ENCODE measurements at regions not wholly inside any gene's neighbourhood (a gene's known extent, or its start where the extent isn't known, plus 50 kb on each side); places are given as distances from the start of the nearest gene placed in this dataset.

GRCh38 chr2:117693651-117694050 lies 120.8 kb upstream of the DDX18 start:
- no peak for DNase-seq (ENCODE audit: low read depth, low spot score)
- TF ChIP-seq, protein P1, sequence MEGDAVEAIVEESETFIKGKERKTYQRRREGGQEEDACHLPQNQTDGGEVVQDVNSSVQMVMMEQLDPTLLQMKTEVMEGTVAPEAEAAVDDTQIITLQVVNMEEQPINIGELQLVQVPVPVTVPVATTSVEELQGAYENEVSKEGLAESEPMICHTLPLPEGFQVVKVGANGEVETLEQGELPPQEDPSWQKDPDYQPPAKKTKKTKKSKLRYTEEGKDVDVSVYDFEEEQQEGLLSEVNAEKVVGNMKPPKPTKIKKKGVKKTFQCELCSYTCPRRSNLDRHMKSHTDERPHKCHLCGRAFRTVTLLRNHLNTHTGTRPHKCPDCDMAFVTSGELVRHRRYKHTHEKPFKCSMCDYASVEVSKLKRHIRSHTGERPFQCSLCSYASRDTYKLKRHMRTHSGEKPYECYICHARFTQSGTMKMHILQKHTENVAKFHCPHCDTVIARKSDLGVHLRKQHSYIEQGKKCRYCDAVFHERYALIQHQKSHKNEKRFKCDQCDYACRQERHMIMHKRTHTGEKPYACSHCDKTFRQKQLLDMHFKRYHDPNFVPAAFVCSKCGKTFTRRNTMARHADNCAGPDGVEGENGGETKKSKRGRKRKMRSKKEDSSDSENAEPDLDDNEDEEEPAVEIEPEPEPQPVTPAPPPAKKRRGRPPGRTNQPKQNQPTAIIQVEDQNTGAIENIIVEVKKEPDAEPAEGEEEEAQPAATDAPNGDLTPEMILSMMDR (IDR thresholded peaks at IDR 0.05; ENCODE audit: low read depth, low read length): no peak
- ChIA-PET POLR2A (no interaction called here), CTCF (no interaction called here)
- Histone ChIP-seq H3K27me3 (ENCODE audit: control insufficient read depth, insufficient read depth, low read length) (no peaks in the 10 kb centered on the region), H3K27ac (ENCODE audit: low read depth, low read length) (no peak overlapping the region), H3K9me3 (ENCODE audit: control insufficient read depth, insufficient read depth, low read length) (peaks cover 5% of the 10 kb centered on the region), H3K4me3 (ENCODE audit: low read depth, low read length) (no peak overlapping the region)

DNA sequence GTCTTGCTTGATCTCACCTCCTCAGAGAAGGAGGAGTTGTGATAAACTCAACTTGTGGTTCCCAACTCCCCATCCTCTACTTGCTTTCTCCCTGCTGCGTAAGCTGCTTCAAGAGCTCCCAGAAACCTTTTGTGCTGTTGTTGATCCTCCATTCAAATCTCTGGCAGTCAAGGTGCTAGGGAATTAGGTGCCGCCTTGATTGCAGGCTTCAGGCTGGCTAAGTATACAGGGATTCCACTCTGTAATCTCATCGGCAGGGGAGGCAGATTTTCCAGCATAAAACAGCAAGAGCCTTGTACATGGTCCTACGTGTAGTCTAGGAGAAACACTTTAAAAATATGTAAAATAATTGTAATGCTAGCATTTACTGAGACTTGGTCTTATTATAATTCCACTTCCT lies 116.2 kb upstream of the DDX18 start:
- TF ChIP-seq, protein P1 (IDR thresholded peaks at IDR 0.05; ENCODE audit: low read depth, low read length): no peak
- Histone ChIP-seq H3K9me3 (ENCODE audit: control insufficient read depth, insufficient read depth, low read length) (peaks cover 6% of the 10 kb centered on the region; the same call in 1 of the 2 replicates), H3K27ac (ENCODE audit: low read depth, low read length) (no peak overlapping the region), H3K4me3 (ENCODE audit: low read depth, low read length) (no peak overlapping the region), H3K27me3 (ENCODE audit: control insufficient read depth, insufficient read depth, low read length) (no peaks in the 10 kb centered on the region)
- no peak for DNase-seq (ENCODE audit: low read depth, low spot score)
- ChIA-PET POLR2A (no interaction called here), CTCF (no interaction called here)

DNA sequence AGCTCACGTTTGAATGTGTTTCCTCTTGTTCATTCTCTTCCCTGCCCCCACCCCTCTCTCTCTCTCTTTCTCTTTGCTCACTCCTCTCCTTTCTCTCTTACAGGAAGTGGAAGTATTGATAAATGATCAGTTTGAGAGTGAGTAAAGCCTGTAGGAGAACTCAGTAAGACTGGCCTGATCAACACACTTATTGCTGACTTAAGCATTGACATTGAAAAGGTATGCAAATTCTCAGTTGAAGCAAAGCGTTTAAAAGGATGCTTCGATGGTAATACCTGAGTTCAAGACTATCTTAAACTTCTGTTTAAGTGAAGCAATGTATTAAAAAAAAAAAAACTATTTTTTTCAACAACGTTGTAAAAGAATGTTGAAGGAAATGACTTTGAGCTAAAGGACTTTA lies 115.7 kb upstream of the DDX18 start:
- TF ChIP-seq, protein P1 (IDR thresholded peaks at IDR 0.05; ENCODE audit: low read depth, low read length): no peak
- Histone ChIP-seq H3K27ac (ENCODE audit: low read depth, low read length) (no peak overlapping the region), H3K27me3 (ENCODE audit: control insufficient read depth, insufficient read depth, low read length) (no peaks in the 10 kb centered on the region), H3K9me3 (ENCODE audit: control insufficient read depth, insufficient read depth, low read length) (peaks cover 6% of the 10 kb centered on the region; the same call in 1 of the 2 replicates), H3K4me3 (ENCODE audit: low read depth, low read length) (no peak overlapping the region)
- no peak for DNase-seq (ENCODE audit: low read depth, low spot score)
- POLR2A ChIA-PET: no interaction called here
- CTCF ChIA-PET: no interaction called here

DNA sequence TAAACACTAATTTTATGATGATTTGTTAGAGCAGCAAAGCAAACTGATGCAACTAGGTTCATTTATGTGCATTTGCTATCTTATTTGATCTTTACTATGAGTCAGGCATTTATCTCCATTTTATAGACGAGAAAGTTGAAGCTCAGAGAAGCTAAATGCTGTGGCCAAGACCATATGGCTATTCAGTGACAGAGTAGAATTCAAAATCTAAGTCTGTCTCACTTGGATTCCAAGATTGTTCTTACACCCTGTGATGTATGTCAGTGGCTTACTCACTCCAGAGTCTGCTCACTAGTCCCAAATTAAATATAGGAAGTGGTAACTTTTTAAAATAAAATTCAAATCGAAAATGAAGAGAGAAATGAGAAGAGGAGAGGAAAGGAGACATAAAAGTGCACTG lies 114.0 kb upstream of the DDX18 start:
- POLR2A ChIA-PET: no interaction called here
- no peaks in the 10 kb centered on the region for H3K27me3 ChIP-seq (ENCODE audit: control insufficient read depth, insufficient read depth, low read length)
- H3K4me3 ChIP-seq (ENCODE audit: low read depth, low read length): no peak overlapping the region
- peaks cover 9% of the 10 kb centered on the region; the same call in 1 of the 2 replicates for H3K9me3 ChIP-seq (ENCODE audit: control insufficient read depth, insufficient read depth, low read length)
- H3K27ac ChIP-seq (ENCODE audit: low read depth, low read length): no peak overlapping the region
- TF ChIP-seq, protein P1 (IDR thresholded peaks at IDR 0.05; ENCODE audit: low read depth, low read length): no peak
- DNase-seq (ENCODE audit: low read depth, low spot score): no peak
- CTCF ChIA-PET: no interaction called here

DNA sequence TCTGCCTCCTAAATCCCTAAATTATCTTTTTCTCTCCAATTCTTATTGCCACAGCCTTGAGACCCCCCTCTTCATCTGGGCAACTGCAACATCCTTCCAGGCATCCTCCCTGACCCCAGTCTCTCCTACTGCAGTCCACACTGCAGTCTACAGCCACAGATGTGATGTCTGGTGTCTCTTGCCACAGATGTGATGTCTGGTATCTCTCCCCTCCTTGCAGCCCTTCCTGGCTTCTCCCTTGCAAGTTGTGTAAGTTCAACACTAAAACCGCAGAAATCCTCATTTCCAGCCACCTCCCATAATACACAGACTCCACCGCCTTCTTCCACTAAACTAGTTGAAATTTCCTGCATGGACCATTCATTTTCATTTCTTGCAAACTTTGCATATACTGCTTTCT lies 113.1 kb upstream of the DDX18 start:
- no peaks in the 10 kb centered on the region for H3K27me3 ChIP-seq (ENCODE audit: control insufficient read depth, insufficient read depth, low read length)
- POLR2A ChIA-PET: no interaction called here
- TF ChIP-seq, protein P1 (IDR thresholded peaks at IDR 0.05; ENCODE audit: low read depth, low read length): no peak
- no peak overlapping the region for H3K4me3 ChIP-seq (ENCODE audit: low read depth, low read length)
- CTCF ChIA-PET: no interaction called here
- no peak overlapping the region for H3K27ac ChIP-seq (ENCODE audit: low read depth, low read length)
- DNase-seq (ENCODE audit: low read depth, low spot score): no peak
- peaks cover 9% of the 10 kb centered on the region; the same call in 1 of the 2 replicates for H3K9me3 ChIP-seq (ENCODE audit: control insufficient read depth, insufficient read depth, low read length)

Measured in AG04450 (cell line).